Neural cell (in vitro differentiated cells): ENCODE measurements at regions not wholly inside any gene's neighbourhood (a gene's known extent, or its start where the extent isn't known, plus 50 kb on each side); places are given as distances from the start of the nearest gene placed in this dataset.

Experiments used
- EP300 ChIP-seq: fragments of 450-650 bp; conservative IDR thresholded peaks from 2 replicates; pipeline ENCODE4 v1.6.1; 2014; ENCODE audit warnings: antibody characterized with exemption, mild to moderate bottlenecking, moderate library complexity; ENCODE audit not compliant: poor library complexity, severe bottlenecking
- EZH2 ChIP-seq: fragments of 200-600, 300-800 bp; shearing (Covaris generic), sonication (generic); IDR thresholded peaks from 2 replicates; pipeline ENCODE4 v1.6.1; 2014; ENCODE audit warnings: antibody characterized with exemption, low read length, borderline replicate concordance, mild to moderate bottlenecking; ENCODE audit not compliant: insufficient read depth, poor library complexity, severe bottlenecking
- MXI1 ChIP-seq: fragments of 450-650 bp; conservative IDR thresholded peaks from 2 replicates; pipeline ENCODE4 v1.6.1; 2014; ENCODE audit warnings: antibody characterized with exemption, mild to moderate bottlenecking; ENCODE audit not compliant: poor library complexity, severe bottlenecking
- POLR2AphosphoS5 ChIP-seq: IDR thresholded peaks from 2 replicates; pipeline ENCODE4 v1.6.1; 2012
- RAD21 ChIP-seq: fragments of 450-650 bp; conservative IDR thresholded peaks from 2 replicates; pipeline ENCODE4 v1.6.1; 2014; ENCODE audit warnings: antibody characterized with exemption, mild to moderate bottlenecking, moderate library complexity
- SMC3 ChIP-seq: fragments of 450-650 bp; conservative IDR thresholded peaks from 2 replicates; pipeline ENCODE4 v1.6.1; 2014; ENCODE audit warnings: antibody characterized with exemption, mild to moderate bottlenecking, moderate library complexity; ENCODE audit not compliant: poor library complexity
- TAF1 ChIP-seq: IDR thresholded peaks from 2 replicates; pipeline ENCODE4 v1.6.1; 2012; ENCODE audit warnings: low read depth
- TF ChIP-seq, protein P1 (sequence below): fragments of 450-650 bp; IDR thresholded peaks from 2 replicates; pipeline ENCODE4 v1.5.1; 2014; ENCODE audit warnings: antibody characterized with exemption, mild to moderate bottlenecking, moderate library complexity; ENCODE audit not compliant: poor library complexity, severe bottlenecking
- TF ChIP-seq, protein P2 (sequence below): IDR thresholded peaks from 2 replicates; pipeline ENCODE4 v1.6.1; 2012; ENCODE audit warnings: borderline replicate concordance

DNA sequence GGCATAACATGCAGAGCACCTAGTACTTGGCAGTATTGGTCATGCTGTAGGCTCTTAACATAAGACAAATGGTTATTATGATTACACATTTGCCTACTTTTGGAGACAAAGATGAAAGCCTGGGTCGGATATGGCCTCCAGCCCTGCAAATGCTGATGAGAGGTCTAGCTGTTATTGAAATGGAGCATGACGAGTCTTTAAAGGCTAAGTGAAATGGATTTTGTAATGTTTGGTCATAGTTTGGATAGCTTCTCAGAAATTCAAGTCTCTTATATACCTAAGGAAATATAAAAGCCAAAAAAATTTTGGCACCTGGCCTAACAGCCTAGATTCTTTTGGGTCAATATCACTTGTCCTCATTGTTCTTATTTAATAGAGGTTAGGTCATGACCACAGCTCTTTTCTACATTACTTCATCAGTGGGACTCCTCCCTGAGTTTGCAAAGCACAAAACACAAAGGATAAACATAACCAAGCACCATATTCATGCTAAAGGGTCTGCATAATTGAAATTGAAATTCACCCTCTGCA is 69.2 kb upstream of the WLS start:
- TF ChIP-seq, protein P1, sequence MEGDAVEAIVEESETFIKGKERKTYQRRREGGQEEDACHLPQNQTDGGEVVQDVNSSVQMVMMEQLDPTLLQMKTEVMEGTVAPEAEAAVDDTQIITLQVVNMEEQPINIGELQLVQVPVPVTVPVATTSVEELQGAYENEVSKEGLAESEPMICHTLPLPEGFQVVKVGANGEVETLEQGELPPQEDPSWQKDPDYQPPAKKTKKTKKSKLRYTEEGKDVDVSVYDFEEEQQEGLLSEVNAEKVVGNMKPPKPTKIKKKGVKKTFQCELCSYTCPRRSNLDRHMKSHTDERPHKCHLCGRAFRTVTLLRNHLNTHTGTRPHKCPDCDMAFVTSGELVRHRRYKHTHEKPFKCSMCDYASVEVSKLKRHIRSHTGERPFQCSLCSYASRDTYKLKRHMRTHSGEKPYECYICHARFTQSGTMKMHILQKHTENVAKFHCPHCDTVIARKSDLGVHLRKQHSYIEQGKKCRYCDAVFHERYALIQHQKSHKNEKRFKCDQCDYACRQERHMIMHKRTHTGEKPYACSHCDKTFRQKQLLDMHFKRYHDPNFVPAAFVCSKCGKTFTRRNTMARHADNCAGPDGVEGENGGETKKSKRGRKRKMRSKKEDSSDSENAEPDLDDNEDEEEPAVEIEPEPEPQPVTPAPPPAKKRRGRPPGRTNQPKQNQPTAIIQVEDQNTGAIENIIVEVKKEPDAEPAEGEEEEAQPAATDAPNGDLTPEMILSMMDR, result no peak
- TF ChIP-seq EP300, result no peak
- no peak for TF ChIP-seq EZH2
- no peak for TF ChIP-seq RAD21
- no peak for TF ChIP-seq TAF1
- TF ChIP-seq POLR2AphosphoS5, result no peak
- TF ChIP-seq, protein P2, sequence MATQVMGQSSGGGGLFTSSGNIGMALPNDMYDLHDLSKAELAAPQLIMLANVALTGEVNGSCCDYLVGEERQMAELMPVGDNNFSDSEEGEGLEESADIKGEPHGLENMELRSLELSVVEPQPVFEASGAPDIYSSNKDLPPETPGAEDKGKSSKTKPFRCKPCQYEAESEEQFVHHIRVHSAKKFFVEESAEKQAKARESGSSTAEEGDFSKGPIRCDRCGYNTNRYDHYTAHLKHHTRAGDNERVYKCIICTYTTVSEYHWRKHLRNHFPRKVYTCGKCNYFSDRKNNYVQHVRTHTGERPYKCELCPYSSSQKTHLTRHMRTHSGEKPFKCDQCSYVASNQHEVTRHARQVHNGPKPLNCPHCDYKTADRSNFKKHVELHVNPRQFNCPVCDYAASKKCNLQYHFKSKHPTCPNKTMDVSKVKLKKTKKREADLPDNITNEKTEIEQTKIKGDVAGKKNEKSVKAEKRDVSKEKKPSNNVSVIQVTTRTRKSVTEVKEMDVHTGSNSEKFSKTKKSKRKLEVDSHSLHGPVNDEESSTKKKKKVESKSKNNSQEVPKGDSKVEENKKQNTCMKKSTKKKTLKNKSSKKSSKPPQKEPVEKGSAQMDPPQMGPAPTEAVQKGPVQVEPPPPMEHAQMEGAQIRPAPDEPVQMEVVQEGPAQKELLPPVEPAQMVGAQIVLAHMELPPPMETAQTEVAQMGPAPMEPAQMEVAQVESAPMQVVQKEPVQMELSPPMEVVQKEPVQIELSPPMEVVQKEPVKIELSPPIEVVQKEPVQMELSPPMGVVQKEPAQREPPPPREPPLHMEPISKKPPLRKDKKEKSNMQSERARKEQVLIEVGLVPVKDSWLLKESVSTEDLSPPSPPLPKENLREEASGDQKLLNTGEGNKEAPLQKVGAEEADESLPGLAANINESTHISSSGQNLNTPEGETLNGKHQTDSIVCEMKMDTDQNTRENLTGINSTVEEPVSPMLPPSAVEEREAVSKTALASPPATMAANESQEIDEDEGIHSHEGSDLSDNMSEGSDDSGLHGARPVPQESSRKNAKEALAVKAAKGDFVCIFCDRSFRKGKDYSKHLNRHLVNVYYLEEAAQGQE, result no peak
- no peak for TF ChIP-seq MXI1
- no peak for TF ChIP-seq SMC3
